Hepatic stellate cell (primary cell): ENCODE measurements at regions not wholly inside any gene's neighbourhood (a gene's known extent, or its start where the extent isn't known, plus 50 kb on each side); places are given as distances from the start of the nearest gene placed in this dataset.

Source experiments
- DNase-seq: peaks from one replicate; pipeline ENCODE4 v3.0.0; 2011; ENCODE audit warnings: low spot score

- no peak for DNase-seq
These were observed 523.9 kb downstream of the FUT8 start for GRCh38 chr14:65936342-65936975.

- no peak for DNase-seq
These were observed 524.8 kb downstream of the FUT8 start for GRCh38 chr14:65937079-65937959.

- no peak for DNase-seq
These were observed 525.4 kb downstream of the FUT8 start for GRCh38 chr14:65937960-65938316.

DNA sequence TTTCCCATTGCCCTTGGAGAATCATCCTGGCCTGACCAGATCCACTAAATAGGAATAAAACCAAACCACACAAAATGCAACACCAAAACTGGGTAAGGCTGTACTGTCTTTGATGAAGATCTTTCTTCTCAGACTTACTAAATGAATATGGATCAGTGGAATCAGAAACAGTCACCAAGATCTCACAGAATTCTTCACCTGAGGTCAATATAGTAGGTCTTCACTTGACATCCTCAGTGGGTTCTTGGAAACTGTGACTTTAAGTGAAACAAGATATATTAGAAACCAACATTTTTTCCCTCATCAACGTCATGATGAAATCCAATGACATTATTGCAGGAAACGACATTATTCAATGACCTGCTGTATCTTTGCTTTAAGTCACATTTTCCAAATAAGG lies 526.2 kb downstream of the FUT8 start:
- no peak for DNase-seq

GRCh38 chr14:65939184-65939583 lies 526.7 kb downstream of the FUT8 start:
- no peak for DNase-seq

- no peak for DNase-seq
These were observed 527.7 kb downstream of the FUT8 start for GRCh38 chr14:65940056-65940735.

- no peak for DNase-seq
These were observed 528.6 kb downstream of the FUT8 start for GRCh38 chr14:65941091-65941490.

GRCh38 chr14:65943150-65943549 lies 530.6 kb downstream of the FUT8 start:
- no peak for DNase-seq

GRCh38 chr14:65943916-65944410 lies 531.4 kb downstream of the FUT8 start:
- no peak for DNase-seq

DNA sequence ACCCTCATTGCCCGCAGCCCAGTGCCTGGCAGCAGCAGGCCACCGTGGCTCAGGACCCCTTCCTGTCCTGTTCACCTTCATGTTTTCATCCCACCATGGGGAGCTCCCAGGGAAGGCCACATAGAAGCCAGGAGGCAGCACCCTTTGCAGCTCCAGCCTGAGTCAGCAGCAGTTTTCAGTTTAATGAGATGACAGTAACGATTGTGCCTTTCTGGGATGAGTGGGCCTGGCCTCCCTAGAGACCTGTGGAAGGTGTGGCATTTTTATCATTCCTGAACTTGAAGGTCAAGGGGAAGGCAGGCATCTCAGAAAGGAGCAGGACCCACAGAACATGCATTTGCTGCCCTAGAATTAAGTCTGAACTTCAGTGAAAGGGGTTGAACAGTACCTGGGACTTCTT lies 532.8 kb downstream of the FUT8 start:
- no peak for DNase-seq

GRCh38 chr14:65946494-65946893 lies 534.0 kb downstream of the FUT8 start:
- no peak for DNase-seq

- no peak for DNase-seq
These were observed 535.8 kb downstream of the FUT8 start for GRCh38 chr14:65948302-65948701.

DNA sequence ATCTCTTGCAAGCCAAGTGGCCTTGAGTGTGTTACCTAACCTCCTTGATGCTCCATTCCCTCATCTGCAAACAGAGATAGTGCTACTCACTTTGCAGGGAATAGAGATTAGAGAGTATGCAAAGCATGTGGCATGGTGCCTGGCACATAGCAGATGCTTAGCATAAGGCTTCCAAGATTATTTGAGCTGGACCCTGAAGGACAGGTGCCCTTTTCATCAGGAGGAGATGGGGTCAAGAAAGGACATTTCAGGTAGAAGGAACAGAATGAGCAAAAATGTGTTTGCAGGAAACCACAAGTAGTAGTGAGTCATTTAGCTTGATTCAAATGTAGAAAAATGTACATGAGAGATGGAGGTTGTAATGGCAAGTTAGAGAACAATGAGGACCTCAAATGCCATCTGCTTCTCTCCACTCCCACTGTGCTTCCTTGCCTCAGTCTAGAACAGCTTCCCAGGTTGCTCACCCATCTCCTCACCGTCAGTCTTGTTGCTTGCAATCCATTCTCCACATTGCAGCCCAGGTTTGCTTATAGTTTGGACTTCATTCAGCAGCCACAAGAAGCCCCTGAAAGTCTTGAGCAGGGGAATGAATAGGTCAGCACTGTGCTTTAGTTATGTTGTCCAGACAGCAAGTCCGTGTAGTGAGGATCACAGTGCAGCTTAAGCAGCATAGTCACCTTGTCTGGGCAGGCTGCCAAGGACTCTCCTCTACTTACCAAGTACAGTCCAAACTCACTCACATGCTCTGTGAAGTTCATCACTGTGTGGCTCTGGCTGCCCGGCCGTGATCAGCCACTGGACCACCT lies 536.3 kb upstream of the CCDC196 start:
- no peak for DNase-seq

DNA sequence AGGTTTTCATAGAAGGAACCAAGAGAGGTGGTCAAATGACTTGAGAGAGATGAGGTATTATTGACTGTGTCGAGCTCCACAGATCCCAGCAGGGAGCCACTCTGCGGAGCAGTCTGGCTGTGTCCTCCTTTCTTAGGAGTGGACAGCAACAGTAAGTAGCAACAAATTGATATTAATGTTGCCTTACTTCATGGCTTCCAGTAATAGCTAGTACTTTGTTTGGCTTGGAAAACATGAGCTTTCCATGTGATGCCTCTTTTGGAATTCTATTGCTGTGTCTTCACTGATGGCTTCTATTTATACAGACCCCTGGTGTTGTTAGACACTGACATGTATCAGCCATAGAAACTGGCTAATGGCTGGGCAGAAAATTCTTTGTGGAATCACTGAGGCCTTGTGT lies 531.2 kb upstream of the CCDC196 start:
- DNase-seq = no peak

DNA sequence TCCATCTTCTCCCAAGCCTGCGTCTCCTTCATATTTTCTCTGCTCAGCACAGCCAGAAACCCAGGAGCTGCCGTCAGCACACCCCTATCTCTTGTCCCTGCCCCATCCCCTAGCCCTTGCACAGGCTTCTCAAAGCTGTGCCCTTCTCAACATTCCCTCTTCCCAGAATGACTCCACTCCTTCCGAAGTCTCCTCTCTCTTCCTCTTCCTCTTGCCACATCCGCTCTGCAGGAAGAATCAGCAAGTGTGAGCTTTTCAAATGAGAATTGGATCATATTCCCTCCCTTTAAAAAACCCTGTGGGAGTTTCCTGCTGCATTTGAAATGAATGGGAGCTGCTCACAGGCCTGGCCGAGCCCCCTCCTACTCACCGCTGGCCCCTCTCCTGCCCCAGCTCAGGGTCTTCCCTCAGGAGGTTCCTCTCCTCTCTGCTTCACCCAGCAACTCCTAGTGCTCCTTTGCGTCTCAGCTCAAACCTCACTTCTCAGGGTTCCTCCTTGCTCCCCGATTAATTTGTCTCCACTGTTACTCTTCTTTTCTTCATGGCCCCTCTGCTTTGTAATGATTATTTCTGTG lies 528.5 kb upstream of the CCDC196 start:
- no peak for DNase-seq

- DNase-seq = peak; percentile 16
These were observed 527.3 kb upstream of the CCDC196 start for GRCh38 chr14:65958664-65959562.

GRCh38 chr14:65959563-65960024 lies 526.6 kb upstream of the CCDC196 start:
- no peak for DNase-seq

- peak; percentile 12 for DNase-seq
These were observed 525.2 kb upstream of the CCDC196 start for GRCh38 chr14:65961004-65961403.

DNA sequence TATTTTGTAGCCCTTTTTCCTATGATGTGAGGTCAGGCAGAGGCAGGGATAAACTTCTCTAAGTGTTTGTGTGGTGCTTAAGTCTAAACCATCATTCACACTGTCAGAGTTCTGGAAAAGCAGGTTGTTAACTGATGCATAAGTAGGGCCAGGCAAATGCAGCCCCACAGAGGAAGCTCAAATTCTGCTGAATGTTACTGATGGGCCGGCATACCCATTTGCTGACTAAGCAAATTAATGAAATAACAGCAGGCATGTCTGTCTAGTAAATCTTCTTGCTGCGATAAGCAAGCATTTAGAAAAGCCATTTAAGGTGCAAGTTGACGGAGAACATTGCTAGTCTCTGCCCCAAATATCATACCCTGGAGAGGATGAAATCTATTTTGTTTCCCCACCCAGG lies 523.2 kb upstream of the CCDC196 start:
- DNase-seq = no peak

DNA sequence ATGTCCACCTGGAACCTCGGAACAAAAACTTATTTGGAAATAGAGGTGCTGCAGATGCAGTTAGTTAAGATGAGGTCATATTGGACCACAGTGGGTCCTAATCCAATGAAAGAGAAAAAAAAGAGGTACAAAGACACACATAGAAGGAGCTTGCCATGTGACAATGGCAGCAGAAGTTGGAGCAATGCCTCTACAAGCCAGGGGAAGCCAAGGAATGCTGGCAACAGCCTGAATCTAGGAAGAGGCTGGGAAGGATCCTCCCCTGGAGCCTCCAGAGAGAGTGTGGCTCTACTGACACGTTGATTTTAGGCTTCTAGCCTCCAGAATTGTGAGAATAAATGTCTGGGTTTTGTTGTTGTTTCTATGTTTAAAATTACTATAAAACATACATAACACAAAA lies 521.8 kb upstream of the CCDC196 start:
- no peak for DNase-seq

DNA sequence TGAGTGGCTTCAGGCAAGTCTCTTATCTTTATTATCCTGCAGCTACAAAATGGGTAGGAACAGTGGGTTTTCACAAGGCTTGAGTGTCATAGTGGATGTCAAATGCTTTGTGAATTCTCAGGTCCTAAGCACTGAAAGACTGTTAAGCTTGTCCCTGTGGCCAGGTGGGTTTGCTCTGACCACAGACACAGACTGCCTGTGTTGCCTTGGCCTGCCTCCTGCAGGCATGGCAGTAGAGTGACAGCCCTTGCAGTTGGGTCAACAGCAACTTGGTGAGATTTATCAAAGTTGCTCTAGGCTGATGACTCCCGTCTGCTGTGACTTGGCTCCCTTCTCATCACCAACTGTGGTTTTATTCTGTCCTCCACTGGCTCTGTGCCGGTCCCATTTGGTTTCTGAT lies 520.0 kb upstream of the CCDC196 start:
- DNase-seq = no peak
